ENCODE measurements at regions not wholly inside any gene's neighbourhood (a gene's known extent, or its start where the extent isn't known, plus 50 kb on each side); places are given as distances from the start of the nearest gene placed in this dataset.

- TF ChIP-seq, protein P1, sequence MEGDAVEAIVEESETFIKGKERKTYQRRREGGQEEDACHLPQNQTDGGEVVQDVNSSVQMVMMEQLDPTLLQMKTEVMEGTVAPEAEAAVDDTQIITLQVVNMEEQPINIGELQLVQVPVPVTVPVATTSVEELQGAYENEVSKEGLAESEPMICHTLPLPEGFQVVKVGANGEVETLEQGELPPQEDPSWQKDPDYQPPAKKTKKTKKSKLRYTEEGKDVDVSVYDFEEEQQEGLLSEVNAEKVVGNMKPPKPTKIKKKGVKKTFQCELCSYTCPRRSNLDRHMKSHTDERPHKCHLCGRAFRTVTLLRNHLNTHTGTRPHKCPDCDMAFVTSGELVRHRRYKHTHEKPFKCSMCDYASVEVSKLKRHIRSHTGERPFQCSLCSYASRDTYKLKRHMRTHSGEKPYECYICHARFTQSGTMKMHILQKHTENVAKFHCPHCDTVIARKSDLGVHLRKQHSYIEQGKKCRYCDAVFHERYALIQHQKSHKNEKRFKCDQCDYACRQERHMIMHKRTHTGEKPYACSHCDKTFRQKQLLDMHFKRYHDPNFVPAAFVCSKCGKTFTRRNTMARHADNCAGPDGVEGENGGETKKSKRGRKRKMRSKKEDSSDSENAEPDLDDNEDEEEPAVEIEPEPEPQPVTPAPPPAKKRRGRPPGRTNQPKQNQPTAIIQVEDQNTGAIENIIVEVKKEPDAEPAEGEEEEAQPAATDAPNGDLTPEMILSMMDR (IDR thresholded peaks at IDR 0.05 in 2 of 3, conservative IDR thresholded peaks at IDR 0.05 in 1 of 3; ENCODE audit: insufficient read depth in 2 of 3, low read depth in 1 of 3, low read length in 3 of 3), result no peak
- TF ChIP-seq FOXA3 (CRISPR knock-in tag; conservative IDR thresholded peaks at IDR 0.05 in 1 of 2, IDR thresholded peaks at IDR 0.05 in 1 of 2) (no peak), ZNF444 (CRISPR knock-in tag; IDR thresholded peaks at IDR 0.05) (no peak), U2AF2 (optimal IDR thresholded peaks at IDR 0.05; ENCODE audit: low read depth, low read length) (no peak), BACH1 (tag; IDR thresholded peaks at IDR 0.05) (no peak)
Observed at GRCh38 chr16:72357910-72358309, 186.0 kb upstream of the PMFBP1 start (continued).

- Histone ChIP-seq H3K36me3 (ENCODE audit: control insufficient read depth, insufficient read depth, low read length) (no peaks in the 10 kb centered on the region), H3K9me1 (ENCODE audit: control insufficient read depth, insufficient read depth, low read length) (no peaks in the 10 kb centered on the region), H3K27me3 (ENCODE audit: control insufficient read depth in 2 of 2, insufficient read depth in 2 of 2, low read length in 2 of 2) (no peaks in the 10 kb centered on the region), H2AFZ (ENCODE audit: low read depth, low read length) (no peak overlapping the region), H3K9ac (ENCODE audit: insufficient read depth in 1 of 2, low read depth in 2 of 2, low read length in 2 of 2) (no peak overlapping the region), H3K9me3 (replicated peaks; ENCODE audit: control insufficient read depth, insufficient read depth, low read depth, low read length) (no peaks in the 10 kb centered on the region), H3K4me2 (ENCODE audit: insufficient read depth, low read length) (no peak overlapping the region), H3K4me1 (replicated peaks in 1 of 2; ENCODE audit: control insufficient read depth in 2 of 2, insufficient read depth in 2 of 2, low read length in 2 of 2) (no peaks in the 10 kb centered on the region), H3K79me2 (ENCODE audit: control insufficient read depth, insufficient read depth, low read length) (no peaks in the 10 kb centered on the region), H3K4me3 (no peak overlapping the region), H4K20me1 (replicated peaks; ENCODE audit: control insufficient read depth, insufficient read depth, low read length) (no peaks in the 10 kb centered on the region), H3K27ac (ENCODE audit: extremely low read depth, low read depth, low read length) (no peak overlapping the region)
- FAIRE-seq, result no peak
- ATAC-seq, result no peak
- no TSS peak for BruUV-seq (replicated peaks)
- ChIA-PET POLR2A (no interaction called here), CTCF (ENCODE audit: low intra/inter-chr PET ratio) (no interaction called here)
- in situ Hi-C loops (cut with MboI), result no loop called here
- 9% methylated on average over 2 of the region's 2 CpGs for WGBS (ENCODE audit: insufficient coverage, low coverage, missing lambda C conversion rate)
- DNase-seq (ENCODE audit: extremely low read depth in 1 of 4, low spot score in 3 of 4), result no peak
- intact Hi-C loops (cut with micrococcal nuclease), result no loop called here
- TF ChIP-seq RBM34 (IDR thresholded peaks at IDR 0.05; ENCODE audit: borderline replicate concordance, insufficient read depth, low read length) (no peak), MED1 (CRISPR knock-in tag; IDR thresholded peaks at IDR 0.05; ENCODE audit: borderline replicate concordance) (no peak), ZNF311 (CRISPR knock-in tag; IDR thresholded peaks at IDR 0.05) (no peak), SIRT6 (IDR thresholded peaks at IDR 0.05; ENCODE audit: low read depth, low read length) (no peak), SNRNP70 (optimal IDR thresholded peaks at IDR 0.05; ENCODE audit: low read depth, low read length) (no peak), LEF1 (IDR thresholded peaks at IDR 0.05) (no peak), ZNF384 (IDR thresholded peaks at IDR 0.05; ENCODE audit: low read depth, low read length) (no peak), NR2C2 (CRISPR knock-in tag; IDR thresholded peaks at IDR 0.05) (no peak), NR2C2 (tag; IDR thresholded peaks at IDR 0.05) (no peak), BMI1 (IDR thresholded peaks at IDR 0.05; ENCODE audit: low read length) (no peak), PHF8 (IDR thresholded peaks at IDR 0.05; ENCODE audit: borderline replicate concordance, low read length) (no peak), MCM5 (IDR thresholded peaks at IDR 0.05; ENCODE audit: low read depth) (no peak), RBM25 (IDR thresholded peaks at IDR 0.05; ENCODE audit: low read depth, low read length, severe bottlenecking) (no peak), POLR2AphosphoS5 (IDR thresholded peaks at IDR 0.05; ENCODE audit: control insufficient read depth, insufficient read depth, low read depth, low read length) (no peak), SMAD2 (IDR thresholded peaks at IDR 0.05; ENCODE audit: low read depth, low read length) (no peak)
- TF ChIP-seq, protein P2, sequence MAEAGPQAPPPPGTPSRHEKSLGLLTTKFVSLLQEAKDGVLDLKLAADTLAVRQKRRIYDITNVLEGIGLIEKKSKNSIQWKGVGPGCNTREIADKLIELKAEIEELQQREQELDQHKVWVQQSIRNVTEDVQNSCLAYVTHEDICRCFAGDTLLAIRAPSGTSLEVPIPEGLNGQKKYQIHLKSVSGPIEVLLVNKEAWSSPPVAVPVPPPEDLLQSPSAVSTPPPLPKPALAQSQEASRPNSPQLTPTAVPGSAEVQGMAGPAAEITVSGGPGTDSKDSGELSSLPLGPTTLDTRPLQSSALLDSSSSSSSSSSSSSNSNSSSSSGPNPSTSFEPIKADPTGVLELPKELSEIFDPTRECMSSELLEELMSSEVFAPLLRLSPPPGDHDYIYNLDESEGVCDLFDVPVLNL (CRISPR knock-in tag; IDR thresholded peaks at IDR 0.05; ENCODE audit: low read depth), result no peak
Observed at GRCh38 chr16:72355561-72355960, 183.6 kb upstream of the PMFBP1 start.

Measured in K562 (cell line).